ENCODE measurements at regions not wholly inside any gene's neighbourhood (a gene's known extent, or its start where the extent isn't known, plus 50 kb on each side); places are given as distances from the start of the nearest gene placed in this dataset.
"Not testable (repeated sequence)": the region's sequence is repeated elsewhere in the genome, so short reads cannot be mapped to it uniquely, and the experiment has no call there.

DNA sequence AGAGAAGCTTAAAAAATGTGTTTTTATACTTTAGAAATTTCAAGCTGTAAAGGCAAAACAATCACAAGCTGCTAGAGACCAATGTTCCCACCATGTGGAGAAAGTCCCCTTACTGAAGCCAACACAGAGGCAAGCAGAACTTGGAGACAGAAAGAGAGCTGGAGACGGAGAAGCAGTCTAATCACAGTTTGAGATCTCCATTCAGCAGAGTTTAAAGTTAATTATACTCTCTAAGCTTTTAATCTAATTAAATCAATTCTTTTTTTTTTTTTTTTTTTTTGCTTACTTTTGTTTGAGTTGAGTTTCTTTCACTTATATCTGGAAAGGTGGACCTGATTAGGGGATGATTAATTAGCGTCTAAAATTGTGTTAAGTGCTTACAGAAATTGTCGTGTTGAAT, 1534.3 kb downstream of the MAT2B start:
- Histone ChIP-seq H2AFZ (ENCODE audit: low read depth, low read length) (no peak overlapping the region), H4K20me1 (replicated peaks; ENCODE audit: control insufficient read depth, extremely low read depth, insufficient read depth, low read length) (no peaks in the 10 kb centered on the region), H3K4me3 (replicated peaks in 1 of 3; ENCODE audit: insufficient read depth in 1 of 3, low read depth in 1 of 3, low read length in 3 of 3) (no peak overlapping the region), H3K9me1 (replicated peaks; ENCODE audit: control insufficient read depth, extremely low read depth, insufficient read depth, low read length) (no peaks in the 10 kb centered on the region), H3K9ac (replicated peaks; ENCODE audit: extremely low read depth, insufficient read depth, low read length) (no peak overlapping the region), H3K4me1 (ENCODE audit: control insufficient read depth, extremely low read depth, insufficient read depth, low read length) (no peaks in the 10 kb centered on the region), H3K79me2 (ENCODE audit: control insufficient read depth, insufficient read depth, low read length) (no peaks in the 10 kb centered on the region), H3K4me2 (ENCODE audit: insufficient read depth, low read length) (no peak overlapping the region), H3K27me3 (ENCODE audit: control insufficient read depth in 2 of 2, insufficient read depth in 2 of 2, low read length in 2 of 2) (no peaks in the 10 kb centered on the region), H3K9me3 (replicated peaks; ENCODE audit: control insufficient read depth, insufficient read depth, low read length) (peaks cover 2% of the 10 kb centered on the region), H3K27ac (ENCODE audit: insufficient read depth, low read depth, low read length) (no peak overlapping the region), H3K36me3 (ENCODE audit: control insufficient read depth in 2 of 2, extremely low read depth in 1 of 2, insufficient read depth in 2 of 2, low read length in 2 of 2) (no peaks in the 10 kb centered on the region)
- FAIRE-seq (no peak), DNase-seq (ENCODE audit: low read depth, low spot score) (no peak)
- ChIA-PET CTCF (no interaction called here), POLR2A (no interaction called here)
- dilution Hi-C loops (cut with MboI; ENCODE audit: extremely low pct_ligation_motif_present, low sequenced_read_pairs), result no loop called here
- intact Hi-C loops (cut with micrococcal nuclease), result no loop called here
- no TSS peak for BruUV-seq (replicated peaks)
- TF ChIP-seq, protein P1, sequence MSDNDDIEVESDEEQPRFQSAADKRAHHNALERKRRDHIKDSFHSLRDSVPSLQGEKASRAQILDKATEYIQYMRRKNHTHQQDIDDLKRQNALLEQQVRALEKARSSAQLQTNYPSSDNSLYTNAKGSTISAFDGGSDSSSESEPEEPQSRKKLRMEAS (IDR thresholded peaks at IDR 0.05; ENCODE audit: insufficient read depth, insufficient read length), result no peak
- no peak for TF ChIP-seq EZH2 (IDR thresholded peaks at IDR 0.05; ENCODE audit: borderline replicate concordance, low read depth, low read length, severe bottlenecking)
- TF ChIP-seq JUN (IDR thresholded peaks at IDR 0.05; ENCODE audit: borderline replicate concordance, insufficient read depth, insufficient read length, low read depth), result no peak
- TF ChIP-seq, protein P2, sequence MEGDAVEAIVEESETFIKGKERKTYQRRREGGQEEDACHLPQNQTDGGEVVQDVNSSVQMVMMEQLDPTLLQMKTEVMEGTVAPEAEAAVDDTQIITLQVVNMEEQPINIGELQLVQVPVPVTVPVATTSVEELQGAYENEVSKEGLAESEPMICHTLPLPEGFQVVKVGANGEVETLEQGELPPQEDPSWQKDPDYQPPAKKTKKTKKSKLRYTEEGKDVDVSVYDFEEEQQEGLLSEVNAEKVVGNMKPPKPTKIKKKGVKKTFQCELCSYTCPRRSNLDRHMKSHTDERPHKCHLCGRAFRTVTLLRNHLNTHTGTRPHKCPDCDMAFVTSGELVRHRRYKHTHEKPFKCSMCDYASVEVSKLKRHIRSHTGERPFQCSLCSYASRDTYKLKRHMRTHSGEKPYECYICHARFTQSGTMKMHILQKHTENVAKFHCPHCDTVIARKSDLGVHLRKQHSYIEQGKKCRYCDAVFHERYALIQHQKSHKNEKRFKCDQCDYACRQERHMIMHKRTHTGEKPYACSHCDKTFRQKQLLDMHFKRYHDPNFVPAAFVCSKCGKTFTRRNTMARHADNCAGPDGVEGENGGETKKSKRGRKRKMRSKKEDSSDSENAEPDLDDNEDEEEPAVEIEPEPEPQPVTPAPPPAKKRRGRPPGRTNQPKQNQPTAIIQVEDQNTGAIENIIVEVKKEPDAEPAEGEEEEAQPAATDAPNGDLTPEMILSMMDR (IDR thresholded peaks at IDR 0.05; ENCODE audit: extremely low read depth in 1 of 2, insufficient read depth in 1 of 2, low read depth in 1 of 2, low read length in 2 of 2), result no peak
- TF ChIP-seq FOS (IDR thresholded peaks at IDR 0.05; ENCODE audit: borderline replicate concordance, insufficient read depth, low read length), result no peak
- no peak for TF ChIP-seq POLR2AphosphoS5 (IDR thresholded peaks at IDR 0.05; ENCODE audit: insufficient read depth, low read depth, low read length)
- no peak for TF ChIP-seq GATA2 (IDR thresholded peaks at IDR 0.05; ENCODE audit: insufficient read depth, insufficient read length, low read depth, low read length)
- no peak for TF ChIP-seq POLR2A (IDR thresholded peaks at IDR 0.05; ENCODE audit: low read depth, low read length)
- no peak for TF ChIP-seq MYC (IDR thresholded peaks at IDR 0.05; ENCODE audit: low read depth, low read length)

DNA sequence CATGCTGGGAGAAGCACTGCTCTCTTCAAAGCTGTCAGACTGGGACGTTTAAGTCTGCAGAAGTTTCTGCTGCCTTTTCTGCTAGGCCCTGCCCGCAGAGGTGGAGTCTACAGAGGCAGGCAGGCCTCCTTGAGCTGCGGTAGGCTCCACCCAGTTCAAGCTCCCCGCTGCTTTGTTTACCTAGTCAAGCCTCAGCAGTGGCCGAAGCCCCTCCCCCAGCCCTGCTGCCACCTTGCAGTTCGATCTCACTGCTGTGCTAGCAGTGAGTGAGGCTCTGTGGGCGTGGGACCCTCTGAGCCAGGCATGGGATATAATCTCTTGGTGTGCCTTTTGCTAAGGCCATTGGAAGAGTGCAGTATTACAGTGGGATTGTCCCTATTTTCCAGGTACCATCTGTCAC, 1540.5 kb downstream of the MAT2B start:
- H3K36me3 ChIP-seq (ENCODE audit: control insufficient read depth in 2 of 2, extremely low read depth in 1 of 2, insufficient read depth in 2 of 2, low read length in 2 of 2); H3K4me2 ChIP-seq (ENCODE audit: insufficient read depth, low read length); H4K20me1 ChIP-seq (replicated peaks; ENCODE audit: control insufficient read depth, extremely low read depth, insufficient read depth, low read length); H2AFZ ChIP-seq (ENCODE audit: low read depth, low read length); BruUV-seq (replicated peaks); H3K27ac ChIP-seq (ENCODE audit: insufficient read depth, low read depth, low read length); H3K9me1 ChIP-seq (replicated peaks; ENCODE audit: control insufficient read depth, extremely low read depth, insufficient read depth, low read length); H3K4me1 ChIP-seq (ENCODE audit: control insufficient read depth, extremely low read depth, insufficient read depth, low read length); H3K27me3 ChIP-seq (ENCODE audit: control insufficient read depth in 2 of 2, insufficient read depth in 2 of 2, low read length in 2 of 2); H3K9me3 ChIP-seq (replicated peaks; ENCODE audit: control insufficient read depth, insufficient read depth, low read length); intact Hi-C loops (cut with micrococcal nuclease); FAIRE-seq; H3K79me2 ChIP-seq (ENCODE audit: control insufficient read depth, insufficient read depth, low read length); POLR2A ChIA-PET; CTCF ChIA-PET; H3K9ac ChIP-seq (replicated peaks; ENCODE audit: extremely low read depth, insufficient read depth, low read length); H3K4me3 ChIP-seq (replicated peaks in 1 of 3; ENCODE audit: insufficient read depth in 1 of 3, low read depth in 1 of 3, low read length in 3 of 3); DNase-seq (ENCODE audit: low read depth, low spot score); dilution Hi-C loops (cut with MboI; ENCODE audit: extremely low pct_ligation_motif_present, low sequenced_read_pairs): not testable (repeated sequence)

All from endothelial cell of umbilical vein (primary cell).